MM.1S (cell line): ENCODE measurements at regions not wholly inside any gene's neighbourhood (a gene's known extent, or its start where the extent isn't known, plus 50 kb on each side); places are given as distances from the start of the nearest gene placed in this dataset.
"Not testable (repeated sequence)": the region's sequence is repeated elsewhere in the genome, so short reads cannot be mapped to it uniquely, and the experiment has no call there.

Experiments used
- DNase-seq: peaks from one replicate; pipeline ENCODE4 v3.0.0-alpha.2; 2015
- H2AFZ ChIP-seq: fragments of 300-600 bp; sonication (generic); 2 replicates; pipeline ENCODE4 v1.6.0; 2016; ENCODE audit warnings: antibody characterized with exemption, low read length
- H3F3A ChIP-seq: fragments of 300-600 bp; sonication (generic); 2 replicates; pipeline ENCODE4 v1.6.1; 2016; ENCODE audit warnings: mild to moderate bottlenecking, antibody characterized with exemption, low read length, moderate library complexity, mixed read lengths; ENCODE audit not compliant: insufficient read depth
- H3K27ac ChIP-seq: fragments of 300-600 bp; sonication (generic); 2 replicates; pipeline ENCODE4 v1.5.1; 2016; ENCODE audit warnings: mild to moderate bottlenecking, low read length
- H3K27me3 ChIP-seq: fragments of 300-600 bp; sonication (generic); replicated peaks from 2 replicates; pipeline ENCODE4 v1.6.0; 2016; ENCODE audit warnings: low read length; ENCODE audit not compliant: insufficient read depth
- H3K36me3 ChIP-seq: fragments of 300-600 bp; sonication (generic); replicated peaks from 2 replicates; pipeline ENCODE4 v1.6.1; 2016; ENCODE audit warnings: mild to moderate bottlenecking, low read length, mixed read lengths; ENCODE audit not compliant: insufficient read depth
- H3K4me1 ChIP-seq: fragments of 300-600 bp; sonication (generic); 2 replicates; pipeline ENCODE4 v1.6.1; 2016; ENCODE audit warnings: low read length, mixed read lengths
- H3K4me2 ChIP-seq: fragments of 300-600 bp; sonication (generic); 2 replicates; pipeline ENCODE4 v1.6.0; 2016; ENCODE audit warnings: low read depth, low read length
- H3K4me3 ChIP-seq: fragments of 300-600 bp; sonication (generic); 2 replicates; pipeline ENCODE4 v1.5.1; 2016; ENCODE audit warnings: low read length, mixed read lengths
- H3K79me2 ChIP-seq: fragments of 300-600 bp; sonication (generic); 2 replicates; pipeline ENCODE4 v1.6.1; 2016; ENCODE audit warnings: mixed run types, low read length, mixed read lengths
- H3K9ac ChIP-seq: fragments of 300-600 bp; sonication (generic); 2 replicates; pipeline ENCODE4 v1.6.1; 2016; ENCODE audit warnings: low read length, mixed read lengths
- H3K9me2 ChIP-seq: fragments of 300-600 bp; sonication (generic); replicated peaks from 2 replicates; pipeline ENCODE4 v1.6.1; 2016; ENCODE audit warnings: mild to moderate bottlenecking, low read length, mixed read lengths; ENCODE audit not compliant: insufficient read depth
- H3K9me3 ChIP-seq: fragments of 300-600 bp; sonication (generic); replicated peaks from 2 replicates; pipeline ENCODE4 v1.6.1; 2016; ENCODE audit warnings: mild to moderate bottlenecking, low read length, mixed read lengths; ENCODE audit not compliant: insufficient read depth
- H4K20me1 ChIP-seq: fragments of 300-600 bp; sonication (generic); 2 replicates; pipeline ENCODE4 v1.6.1; 2016; ENCODE audit warnings: mild to moderate bottlenecking, low read length, moderate library complexity, mixed read lengths; ENCODE audit not compliant: insufficient read depth
- EZH2 ChIP-seq: fragments of 300-600 bp; sonication (generic); optimal IDR thresholded peaks from 2 replicates; pipeline ENCODE3; 2017; ENCODE audit warnings: low read depth, mild to moderate bottlenecking, antibody characterized with exemption, low read length, mixed read lengths
- EZH2phosphoT487 ChIP-seq: fragments of 300-600 bp; sonication (generic); IDR thresholded peaks from 2 replicates; pipeline ENCODE4 v1.6.1; 2018; ENCODE audit warnings: antibody characterized with exemption, low read length
- TF ChIP-seq, protein P1 (sequence below): fragments of 300-600 bp; sonication (generic); IDR thresholded peaks from 2 replicates; pipeline ENCODE4 v1.5.1; 2016; ENCODE audit warnings: antibody characterized with exemption, low read length, mixed read lengths

DNA sequence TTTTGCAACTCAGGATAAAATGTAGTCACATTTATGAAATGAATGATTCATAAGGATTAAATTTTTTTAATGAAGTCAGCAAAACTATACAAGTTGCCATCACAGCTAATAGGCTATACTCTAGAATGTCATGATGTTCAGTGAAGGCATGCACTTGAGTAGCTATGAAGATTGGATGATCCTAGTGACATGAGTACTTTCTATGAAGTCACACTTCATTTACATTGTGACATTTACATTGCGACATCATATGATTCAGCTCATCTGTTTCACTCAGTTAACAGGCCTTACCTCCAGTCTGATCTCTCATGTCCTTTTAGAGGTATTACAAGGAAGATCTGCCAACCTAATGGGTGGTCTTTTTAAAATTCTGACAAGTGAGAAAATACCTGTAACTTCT, 82.7 kb upstream of the FGF13 start:
- Histone ChIP-seq H3K36me3 (no peaks in the 10 kb centered on the region), H3K27me3 (no peaks in the 10 kb centered on the region), H3K4me2 (no peak overlapping the region), H3K4me3 (no peak overlapping the region), H3K9ac (no peak overlapping the region), H3K9me2 (no peaks in the 10 kb centered on the region), H3F3A (no peaks in the 10 kb centered on the region), H4K20me1 (no peaks in the 10 kb centered on the region), H3K4me1 (no peaks in the 10 kb centered on the region), H3K27ac (no peak overlapping the region), H3K9me3 (no peaks in the 10 kb centered on the region), H3K79me2 (no peaks in the 10 kb centered on the region), H2AFZ (no peak overlapping the region)
- no peak for DNase-seq
- TF ChIP-seq EZH2, result no peak
- no peak for TF ChIP-seq EZH2phosphoT487
- TF ChIP-seq, protein P1, sequence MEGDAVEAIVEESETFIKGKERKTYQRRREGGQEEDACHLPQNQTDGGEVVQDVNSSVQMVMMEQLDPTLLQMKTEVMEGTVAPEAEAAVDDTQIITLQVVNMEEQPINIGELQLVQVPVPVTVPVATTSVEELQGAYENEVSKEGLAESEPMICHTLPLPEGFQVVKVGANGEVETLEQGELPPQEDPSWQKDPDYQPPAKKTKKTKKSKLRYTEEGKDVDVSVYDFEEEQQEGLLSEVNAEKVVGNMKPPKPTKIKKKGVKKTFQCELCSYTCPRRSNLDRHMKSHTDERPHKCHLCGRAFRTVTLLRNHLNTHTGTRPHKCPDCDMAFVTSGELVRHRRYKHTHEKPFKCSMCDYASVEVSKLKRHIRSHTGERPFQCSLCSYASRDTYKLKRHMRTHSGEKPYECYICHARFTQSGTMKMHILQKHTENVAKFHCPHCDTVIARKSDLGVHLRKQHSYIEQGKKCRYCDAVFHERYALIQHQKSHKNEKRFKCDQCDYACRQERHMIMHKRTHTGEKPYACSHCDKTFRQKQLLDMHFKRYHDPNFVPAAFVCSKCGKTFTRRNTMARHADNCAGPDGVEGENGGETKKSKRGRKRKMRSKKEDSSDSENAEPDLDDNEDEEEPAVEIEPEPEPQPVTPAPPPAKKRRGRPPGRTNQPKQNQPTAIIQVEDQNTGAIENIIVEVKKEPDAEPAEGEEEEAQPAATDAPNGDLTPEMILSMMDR, result no peak

DNA sequence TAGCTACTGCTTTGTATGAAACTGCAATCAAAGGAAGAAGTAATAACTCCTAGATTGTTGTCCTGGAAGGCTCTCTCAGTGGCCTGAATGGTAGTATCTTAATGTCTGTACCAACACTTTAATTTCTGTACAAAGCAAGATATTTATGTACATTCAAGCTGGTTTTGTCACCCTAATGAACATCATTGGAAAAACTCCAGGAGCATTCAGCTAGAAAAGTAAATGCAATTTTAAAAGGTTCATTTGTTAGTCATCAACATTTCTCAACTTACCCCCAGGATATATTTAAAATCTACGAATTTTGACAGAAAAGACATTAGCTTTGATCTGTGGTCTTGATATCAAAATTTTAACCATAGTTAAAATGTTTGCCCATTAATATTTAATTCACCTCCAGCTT, 80.0 kb upstream of the FGF13 start:
- Histone ChIP-seq H3K27me3 (no peaks in the 10 kb centered on the region), H3K9me3 (no peaks in the 10 kb centered on the region), H4K20me1 (no peaks in the 10 kb centered on the region), H3K9me2 (no peaks in the 10 kb centered on the region), H3F3A (no peaks in the 10 kb centered on the region), H3K4me1 (no peaks in the 10 kb centered on the region), H3K9ac (no peak overlapping the region), H3K36me3 (no peaks in the 10 kb centered on the region), H3K4me2 (no peak overlapping the region), H2AFZ (no peak overlapping the region), H3K27ac (no peak overlapping the region), H3K4me3 (no peak overlapping the region), H3K79me2 (no peaks in the 10 kb centered on the region)
- no peak for DNase-seq
- TF ChIP-seq, protein P1, result no peak
- TF ChIP-seq EZH2phosphoT487, result no peak
- TF ChIP-seq EZH2, result no peak

DNA sequence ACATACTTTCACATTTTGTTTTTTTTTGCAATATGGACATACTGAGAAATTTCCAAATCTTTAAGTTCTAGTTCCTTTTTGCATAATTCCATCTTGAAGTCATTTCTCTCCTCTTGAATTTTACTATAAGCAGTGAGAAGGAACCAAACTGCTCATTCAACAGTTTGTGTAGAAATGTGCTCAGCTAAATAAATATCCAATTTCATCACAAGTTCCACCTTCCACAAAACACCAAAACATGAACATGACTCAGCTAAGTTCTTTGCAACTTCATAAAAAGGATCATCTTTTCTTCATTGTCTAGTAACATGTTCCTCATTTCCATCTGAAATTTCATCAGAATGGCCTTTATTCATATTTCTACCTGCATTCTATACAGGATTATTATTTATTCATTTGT, 77.3 kb upstream of the FGF13 start:
- TF ChIP-seq EZH2phosphoT487, result no peak
- TF ChIP-seq, protein P1, result no peak
- no peak for TF ChIP-seq EZH2
- no peaks in the 10 kb centered on the region for H3K36me3 ChIP-seq
- no peak overlapping the region for H2AFZ ChIP-seq
- H3K4me3 ChIP-seq, result no peak overlapping the region
- H3K9me2 ChIP-seq, result no peaks in the 10 kb centered on the region
- H3K9me3 ChIP-seq, result no peaks in the 10 kb centered on the region
- H3K4me1 ChIP-seq, result no peaks in the 10 kb centered on the region
- H3K27me3 ChIP-seq, result no peaks in the 10 kb centered on the region
- DNase-seq, result no peak
- H3F3A ChIP-seq, result no peaks in the 10 kb centered on the region
- no peak overlapping the region for H3K9ac ChIP-seq
- H4K20me1 ChIP-seq, result no peaks in the 10 kb centered on the region
- no peak overlapping the region for H3K27ac ChIP-seq
- H3K4me2 ChIP-seq, result no peak overlapping the region
- H3K79me2 ChIP-seq, result no peaks in the 10 kb centered on the region

DNA sequence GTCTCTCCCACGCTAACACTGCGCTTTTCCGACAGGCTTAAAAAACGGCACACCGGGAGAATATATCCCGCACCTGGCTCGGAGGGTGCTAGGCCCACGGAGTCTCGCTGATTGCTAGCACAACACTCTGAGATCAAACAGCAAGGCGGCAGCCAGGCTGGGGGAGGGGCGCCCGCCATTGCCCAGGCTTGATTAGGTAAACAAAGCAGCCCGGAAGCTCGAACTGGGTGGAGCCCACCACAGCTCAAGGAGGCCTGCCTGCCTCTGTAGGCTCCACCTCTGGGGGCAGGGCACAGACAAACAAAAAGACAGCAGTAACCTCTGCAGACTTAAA, 67.0 kb upstream of the FGF13 start:
- H3K4me2 ChIP-seq, result not testable (repeated sequence)

DNA sequence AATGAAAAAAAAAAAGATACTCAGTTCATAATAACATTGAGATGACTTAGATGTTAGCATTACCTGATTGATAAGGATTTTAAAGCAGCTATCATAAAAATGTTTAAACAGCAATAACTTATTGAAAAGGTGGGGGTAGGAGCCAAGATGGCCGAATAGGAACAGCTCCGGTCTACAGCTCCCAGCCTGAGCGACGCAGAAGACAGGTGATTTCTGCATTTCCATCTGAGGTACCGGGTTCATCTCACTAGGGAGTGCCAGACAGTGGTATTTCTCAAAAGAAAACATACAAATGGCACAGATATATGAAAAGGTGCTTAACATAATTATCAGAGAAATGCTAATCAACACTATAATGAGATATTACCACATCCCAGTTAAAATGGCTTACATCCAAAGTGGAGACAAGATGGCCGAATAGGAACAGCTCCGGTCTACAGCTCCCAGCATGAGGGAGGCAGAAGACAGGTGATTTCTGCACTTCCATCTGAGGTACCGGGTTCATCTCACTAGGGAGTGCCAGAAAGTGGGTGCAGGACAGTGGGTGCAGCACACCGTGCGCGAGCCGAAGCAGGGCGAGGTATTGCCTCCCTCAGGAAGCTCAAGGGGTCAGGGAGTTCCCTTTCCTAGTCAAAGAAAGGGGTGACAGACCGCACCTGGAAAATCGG, 66.5 kb upstream of the FGF13 start:
- not testable (repeated sequence) for H3K36me3 ChIP-seq, H3K27me3 ChIP-seq, DNase-seq, H4K20me1 ChIP-seq, H3K9me3 ChIP-seq, H3K4me1 ChIP-seq, H3K27ac ChIP-seq, H3K4me2 ChIP-seq, H3K79me2 ChIP-seq, H2AFZ ChIP-seq, H3K9ac ChIP-seq, H3K4me3 ChIP-seq, H3F3A ChIP-seq, H3K9me2 ChIP-seq

More for the DNA sequence above, 67.0 kb upstream of the FGF13 start:
- not testable (repeated sequence) for H3K9me3 ChIP-seq, H3K79me2 ChIP-seq, H3K27me3 ChIP-seq, H3K9me2 ChIP-seq, H3F3A ChIP-seq, DNase-seq, H3K36me3 ChIP-seq, H3K4me3 ChIP-seq, H3K4me1 ChIP-seq, H4K20me1 ChIP-seq, H2AFZ ChIP-seq, H3K27ac ChIP-seq, H3K9ac ChIP-seq
